Glomerular visceral epithelial cell (primary cell): ENCODE measurements at regions not wholly inside any gene's neighbourhood (a gene's known extent, or its start where the extent isn't known, plus 50 kb on each side); places are given as distances from the start of the nearest gene placed in this dataset.

Experiments
- DNase-seq: peaks from one replicate; pipeline ENCODE4 v3.0.0-alpha.2; 2016; ENCODE audit errors: extremely low spot score

GRCh38 chr12:77299910-77300669 is 234.7 kb upstream of the E2F7 start:
- peak; percentile 65 for DNase-seq

GRCh38 chr12:77299001-77299400 is 233.6 kb upstream of the E2F7 start:
- DNase-seq, result no peak

GRCh38 chr12:77294016-77294415 is 228.6 kb upstream of the E2F7 start:
- DNase-seq, result peak; percentile 5

- DNase-seq, result no peak
Measured at GRCh38 chr12:77274926-77275325, 209.6 kb upstream of the E2F7 start.

GRCh38 chr12:77273898-77274297 is 208.5 kb upstream of the E2F7 start:
- DNase-seq, result no peak

- no peak for DNase-seq
Measured at GRCh38 chr12:77256956-77257355, 191.6 kb upstream of the E2F7 start.

GRCh38 chr12:77253321-77253720 is 188.0 kb upstream of the E2F7 start:
- no peak for DNase-seq

GRCh38 chr12:77251799-77252198 is 186.4 kb upstream of the E2F7 start:
- no peak for DNase-seq

- DNase-seq, result no peak
Measured at GRCh38 chr12:77249892-77250291, 184.5 kb upstream of the E2F7 start.

GRCh38 chr12:77248036-77248435 is 182.7 kb upstream of the E2F7 start:
- no peak for DNase-seq

GRCh38 chr12:77247542-77247941 is 182.2 kb upstream of the E2F7 start:
- DNase-seq, result no peak

- DNase-seq, result no peak
Measured at GRCh38 chr12:77243345-77243744, 178.0 kb upstream of the E2F7 start.

GRCh38 chr12:77239617-77240016 is 174.2 kb upstream of the E2F7 start:
- no peak for DNase-seq

GRCh38 chr12:77238335-77238734 is 173.0 kb upstream of the E2F7 start:
- no peak for DNase-seq

GRCh38 chr12:77237896-77238295 is 172.5 kb upstream of the E2F7 start:
- no peak for DNase-seq

- no peak for DNase-seq
Measured at GRCh38 chr12:77236066-77236465, 170.7 kb upstream of the E2F7 start.

- no peak for DNase-seq
Measured at GRCh38 chr12:77232045-77232444, 166.7 kb upstream of the E2F7 start.

GRCh38 chr12:77231501-77231918 is 166.1 kb upstream of the E2F7 start:
- DNase-seq, result no peak

- no peak for DNase-seq
Measured at GRCh38 chr12:77229640-77230442, 164.5 kb upstream of the E2F7 start.

- DNase-seq, result no peak
Measured at GRCh38 chr12:77228376-77228775, 163.0 kb upstream of the E2F7 start.

GRCh38 chr12:77226368-77226767 is 161.0 kb upstream of the E2F7 start:
- DNase-seq, result no peak

- no peak for DNase-seq
Measured at GRCh38 chr12:77225373-77225772, 160.0 kb upstream of the E2F7 start.

GRCh38 chr12:77224346-77224745 is 159.0 kb upstream of the E2F7 start:
- no peak for DNase-seq
